Transverse colon (tissue), 4 donors: ENCODE measurements at regions not wholly inside any gene's neighbourhood (a gene's known extent, or its start where the extent isn't known, plus 50 kb on each side); places are given as distances from the start of the nearest gene placed in this dataset.

Experiments used
- POLR2A ChIP-seq: fragments of 450-650 bp; IDR thresholded peaks from one replicate; pipeline ENCODE4 v1.6.1; 2016; ENCODE audit warnings: antibody characterized with exemption, mild to moderate bottlenecking, moderate library complexity
- POLR2AphosphoS5 ChIP-seq, 3 donors: sonication (generic); formaldehyde crosslinking; IDR thresholded peaks; one replicate each; pipeline ENCODE4 v1.6.1; 2016; ENCODE audit warnings: antibody characterized with exemption in 3 of 3
- TF ChIP-seq, protein P1 (sequence below), 5 experiments: fragments of 200-600 bp in 3 of 5; fragments of 450-650 bp in 2 of 5; sonication (generic) in 3 of 5; IDR thresholded peaks; 1 replicate in 2 of 5; 2 replicates in 3 of 5; pipeline ENCODE4 v1.5.1; 2016 to 2017; ENCODE audit warnings: antibody characterized with exemption in 5 of 5, inconsistent platforms in 3 of 5, mild to moderate bottlenecking in 2 of 5, moderate library complexity in 1 of 5

DNA sequence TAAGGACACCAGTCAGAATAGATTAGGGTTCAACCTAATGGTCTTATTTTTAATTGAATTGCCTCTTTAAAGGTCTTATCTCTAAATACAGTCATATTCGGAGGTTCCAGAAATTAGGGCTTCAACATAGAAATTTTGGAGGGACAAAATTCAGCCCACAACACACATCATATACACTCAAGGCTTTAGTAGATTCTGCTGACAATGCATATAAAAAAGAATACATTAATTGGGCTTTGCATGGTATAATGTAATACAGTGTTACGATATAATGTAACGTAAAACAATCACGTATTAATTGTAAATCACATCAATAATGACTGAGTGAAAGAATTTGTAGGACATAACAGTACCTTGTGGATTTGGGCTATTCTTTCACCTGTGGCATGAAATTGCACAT, 787.8 kb downstream of the STIM2 start:
- TF ChIP-seq, protein P1, sequence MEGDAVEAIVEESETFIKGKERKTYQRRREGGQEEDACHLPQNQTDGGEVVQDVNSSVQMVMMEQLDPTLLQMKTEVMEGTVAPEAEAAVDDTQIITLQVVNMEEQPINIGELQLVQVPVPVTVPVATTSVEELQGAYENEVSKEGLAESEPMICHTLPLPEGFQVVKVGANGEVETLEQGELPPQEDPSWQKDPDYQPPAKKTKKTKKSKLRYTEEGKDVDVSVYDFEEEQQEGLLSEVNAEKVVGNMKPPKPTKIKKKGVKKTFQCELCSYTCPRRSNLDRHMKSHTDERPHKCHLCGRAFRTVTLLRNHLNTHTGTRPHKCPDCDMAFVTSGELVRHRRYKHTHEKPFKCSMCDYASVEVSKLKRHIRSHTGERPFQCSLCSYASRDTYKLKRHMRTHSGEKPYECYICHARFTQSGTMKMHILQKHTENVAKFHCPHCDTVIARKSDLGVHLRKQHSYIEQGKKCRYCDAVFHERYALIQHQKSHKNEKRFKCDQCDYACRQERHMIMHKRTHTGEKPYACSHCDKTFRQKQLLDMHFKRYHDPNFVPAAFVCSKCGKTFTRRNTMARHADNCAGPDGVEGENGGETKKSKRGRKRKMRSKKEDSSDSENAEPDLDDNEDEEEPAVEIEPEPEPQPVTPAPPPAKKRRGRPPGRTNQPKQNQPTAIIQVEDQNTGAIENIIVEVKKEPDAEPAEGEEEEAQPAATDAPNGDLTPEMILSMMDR (IDR thresholded peaks at IDR 0.05) = no peak
- TF ChIP-seq POLR2A (no peak), POLR2AphosphoS5 (IDR thresholded peaks at IDR 0.05) (no peak)
